ENCODE measurements at regions not wholly inside any gene's neighbourhood (a gene's known extent, or its start where the extent isn't known, plus 50 kb on each side); places are given as distances from the start of the nearest gene placed in this dataset.

DNA sequence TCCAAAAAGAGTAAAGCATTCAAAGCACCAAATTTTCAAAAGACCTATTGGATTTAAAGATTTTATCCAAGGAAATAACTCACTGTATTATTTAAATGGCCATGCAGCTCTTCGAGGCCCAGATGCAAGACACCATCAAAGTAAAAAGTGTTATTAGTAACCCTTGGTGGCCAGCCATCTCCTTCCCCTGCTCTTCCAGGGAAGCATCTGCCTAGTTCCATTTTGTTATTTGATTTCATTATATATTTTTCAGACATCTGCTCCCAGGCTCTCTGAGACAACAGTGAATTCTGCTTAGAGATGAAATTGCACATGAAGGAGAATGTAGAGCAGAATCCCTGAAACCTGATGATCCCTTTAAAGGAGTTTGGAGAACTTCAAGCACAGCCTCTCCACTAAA lies 252.3 kb upstream of the TBX18 start:
- H3K27me3 Mint-ChIP-seq (ENCODE audit: low read depth), result no peaks in the 10 kb centered on the region
- peaks cover 0 to 3% (median 0%) of the 10 kb centered on the region in 3 experiments; a peak in 2 of 7 replicates for H3K36me3 Mint-ChIP-seq (ENCODE audit: insufficient read depth in 1 of 3, low read depth in 3 of 3)
- Histone ChIP-seq H2BK120ac (ENCODE audit: low read depth, low read length, poor library complexity, severe bottlenecking) (no peak overlapping the region), H4K5ac (ENCODE audit: insufficient read length, low read depth, low read length) (no peak overlapping the region), H3K4ac (ENCODE audit: low read depth, low read length) (no peak overlapping the region), H3K9me3 (ENCODE audit: control insufficient read depth, low read depth, low read length) (no peaks in the 10 kb centered on the region), H2BK20ac (ENCODE audit: low read depth, low read length, poor library complexity, severe bottlenecking) (no peak overlapping the region), H3K23me2 (ENCODE audit: insufficient read length, low read depth, low read length, poor library complexity, severe bottlenecking) (no peaks in the 10 kb centered on the region), H3K27ac (ENCODE audit: insufficient read length, low read depth, low read length) (no peak overlapping the region), H3K9ac (ENCODE audit: extremely low read depth, insufficient read length, low read length) (no peak overlapping the region), H3T11ph (ENCODE audit: low read length) (no peak overlapping the region), H4K91ac (ENCODE audit: insufficient read length, low read depth, low read length) (no peak overlapping the region), H4K8ac (replicated peaks; ENCODE audit: insufficient read length, low read depth, low read length) (no peak overlapping the region), H3K79me1 (ENCODE audit: insufficient read depth, low read depth, low read length, poor library complexity, severe bottlenecking) (no peaks in the 10 kb centered on the region), H3K18ac (ENCODE audit: insufficient read length, low read depth, low read length) (no peak overlapping the region), H2AFZ (ENCODE audit: low read length) (no peak overlapping the region), H2AK5ac (ENCODE audit: insufficient read length, low read length) (no peak overlapping the region), H3K27me3 (ENCODE audit: insufficient read depth, low read length) (no peaks in the 10 kb centered on the region), H2BK12ac (ENCODE audit: insufficient read length, low read depth, low read length) (no peak overlapping the region), H3K14ac (ENCODE audit: insufficient read depth, low read length) (no peak overlapping the region), H4K20me1 (ENCODE audit: control insufficient read depth, insufficient read depth, insufficient read length) (no peaks in the 10 kb centered on the region), H2BK15ac (ENCODE audit: low read depth, low read length) (no peak overlapping the region), H3K4me1 (ENCODE audit: insufficient read depth, low read length) (peaks cover 3% of the 10 kb centered on the region; the same call in 1 of the 2 replicates), H2BK5ac (ENCODE audit: insufficient read length, low read length) (no peak overlapping the region), H3K4me2 (ENCODE audit: insufficient read depth, insufficient read length, low read length) (no peak overlapping the region), H3K23ac (ENCODE audit: insufficient read length, low read depth, low read length) (no peak overlapping the region), H3K79me2 (ENCODE audit: insufficient read depth, low read length) (no peaks in the 10 kb centered on the region), H3K56ac (ENCODE audit: insufficient read length, low read depth, low read length) (no peak overlapping the region)
- WGBS (ENCODE audit: extremely low coverage, insufficient read length, low lambda C conversion rate), result no CpG with 5 or more reads among the region's 1 CpG
- no peaks in the 10 kb centered on the region for H3K9me3 Mint-ChIP-seq
- TF ChIP-seq, protein P1, sequence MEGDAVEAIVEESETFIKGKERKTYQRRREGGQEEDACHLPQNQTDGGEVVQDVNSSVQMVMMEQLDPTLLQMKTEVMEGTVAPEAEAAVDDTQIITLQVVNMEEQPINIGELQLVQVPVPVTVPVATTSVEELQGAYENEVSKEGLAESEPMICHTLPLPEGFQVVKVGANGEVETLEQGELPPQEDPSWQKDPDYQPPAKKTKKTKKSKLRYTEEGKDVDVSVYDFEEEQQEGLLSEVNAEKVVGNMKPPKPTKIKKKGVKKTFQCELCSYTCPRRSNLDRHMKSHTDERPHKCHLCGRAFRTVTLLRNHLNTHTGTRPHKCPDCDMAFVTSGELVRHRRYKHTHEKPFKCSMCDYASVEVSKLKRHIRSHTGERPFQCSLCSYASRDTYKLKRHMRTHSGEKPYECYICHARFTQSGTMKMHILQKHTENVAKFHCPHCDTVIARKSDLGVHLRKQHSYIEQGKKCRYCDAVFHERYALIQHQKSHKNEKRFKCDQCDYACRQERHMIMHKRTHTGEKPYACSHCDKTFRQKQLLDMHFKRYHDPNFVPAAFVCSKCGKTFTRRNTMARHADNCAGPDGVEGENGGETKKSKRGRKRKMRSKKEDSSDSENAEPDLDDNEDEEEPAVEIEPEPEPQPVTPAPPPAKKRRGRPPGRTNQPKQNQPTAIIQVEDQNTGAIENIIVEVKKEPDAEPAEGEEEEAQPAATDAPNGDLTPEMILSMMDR (conservative IDR thresholded peaks at IDR 0.05), result no peak
- no peak for DNase-seq
- no peak overlapping the region for H3K27ac Mint-ChIP-seq
- peaks cover 18 to 20% of the 10 kb centered on the region in 2 experiments for H3K4me1 Mint-ChIP-seq
- no peak overlapping the region for H3K4me3 Mint-ChIP-seq

Measured in H9 (cell line).